Adipocyte (in vitro differentiated cells): ENCODE measurements at regions not wholly inside any gene's neighbourhood (a gene's known extent, or its start where the extent isn't known, plus 50 kb on each side); places are given as distances from the start of the nearest gene placed in this dataset.

Experiments used
- DNase-seq: peaks from one replicate; pipeline ENCODE4 v3.0.0-alpha.2; 2015; ENCODE audit warnings: low read depth
- H3K27me3 ChIP-seq: replicated peaks from 2 replicates; pipeline ENCODE4 v1.7.0; 2013; ENCODE audit warnings: mild to moderate bottlenecking, low read length, moderate library complexity; ENCODE audit not compliant: control insufficient read depth, insufficient read depth
- H3K36me3 ChIP-seq: 2 replicates; pipeline ENCODE4 v1.7.0; 2013; ENCODE audit warnings: low read length, mild to moderate bottlenecking, moderate library complexity; ENCODE audit not compliant: control insufficient read depth, insufficient read depth, severe bottlenecking
- H3K4me1 ChIP-seq: 2 replicates; pipeline ENCODE4 v1.7.0; 2013; ENCODE audit warnings: mild to moderate bottlenecking, low read length, moderate library complexity; ENCODE audit not compliant: control insufficient read depth, insufficient read depth
- H3K4me3 ChIP-seq: 2 replicates; pipeline ENCODE4 v1.7.0; 2013; ENCODE audit warnings: mild to moderate bottlenecking, low read length, moderate library complexity
- H3K9ac ChIP-seq: 2 replicates; pipeline ENCODE4 v1.7.0; 2013; ENCODE audit warnings: mild to moderate bottlenecking, low read length, moderate library complexity
- H3K9me3 ChIP-seq: 2 replicates; pipeline ENCODE4 v1.7.0; 2013; ENCODE audit warnings: mild to moderate bottlenecking, low read length, moderate library complexity; ENCODE audit not compliant: control insufficient read depth

DNA sequence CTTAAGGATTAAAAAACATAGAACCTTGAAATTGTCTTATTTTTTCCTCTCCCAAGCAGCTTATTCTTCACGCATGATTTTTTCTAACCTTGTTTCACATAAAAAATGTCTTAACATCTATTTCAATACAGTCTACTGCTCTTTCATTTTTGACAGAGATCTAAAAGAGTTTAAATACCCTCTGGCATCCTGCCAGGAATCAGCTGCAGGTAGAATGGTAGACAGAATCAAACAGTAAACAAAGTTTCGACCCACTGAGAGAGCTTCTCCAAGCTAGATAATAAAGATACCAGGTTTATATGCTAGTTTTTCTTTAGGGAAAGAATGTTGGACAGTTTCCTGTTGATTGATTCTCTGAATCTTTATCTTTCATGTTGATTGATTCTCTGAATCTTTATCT lies 555.8 kb upstream of the CDH9 start:
- no peaks in the 10 kb centered on the region for H3K4me1 ChIP-seq

DNA sequence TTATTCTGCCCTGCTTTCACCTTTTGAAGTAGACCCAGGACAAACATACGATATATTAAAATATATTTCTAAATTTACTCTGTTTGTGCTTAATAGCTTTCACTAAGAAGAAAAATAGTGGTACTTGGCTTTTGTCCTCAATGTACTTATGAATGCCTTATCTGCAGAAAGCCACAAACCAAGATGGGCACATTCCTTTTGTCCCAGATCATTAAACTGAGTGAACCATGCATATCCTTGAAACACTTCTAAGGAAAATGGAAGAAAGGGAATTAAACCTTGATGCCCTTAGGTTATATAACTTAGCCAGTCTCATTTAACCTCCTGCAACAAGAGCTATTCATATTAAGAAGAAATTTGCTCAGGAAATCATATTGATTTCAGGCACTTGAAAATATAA lies 553.8 kb upstream of the CDH9 start:
- Histone ChIP-seq H3K4me1 (no peaks in the 10 kb centered on the region), H3K36me3 (no peaks in the 10 kb centered on the region), H3K9ac (no peak overlapping the region), H3K27me3 (no peaks in the 10 kb centered on the region), H3K9me3 (peaks cover 7% of the 10 kb centered on the region), H3K4me3 (no peak overlapping the region)
- no peak for DNase-seq

More for the DNA sequence above, 555.8 kb upstream of the CDH9 start:
- DNase-seq = no peak
- H3K36me3 ChIP-seq = no peaks in the 10 kb centered on the region
- H3K9me3 ChIP-seq = peaks cover 4% of the 10 kb centered on the region
- no peak overlapping the region for H3K4me3 ChIP-seq
- H3K9ac ChIP-seq = no peak overlapping the region
- no peaks in the 10 kb centered on the region for H3K27me3 ChIP-seq

DNA sequence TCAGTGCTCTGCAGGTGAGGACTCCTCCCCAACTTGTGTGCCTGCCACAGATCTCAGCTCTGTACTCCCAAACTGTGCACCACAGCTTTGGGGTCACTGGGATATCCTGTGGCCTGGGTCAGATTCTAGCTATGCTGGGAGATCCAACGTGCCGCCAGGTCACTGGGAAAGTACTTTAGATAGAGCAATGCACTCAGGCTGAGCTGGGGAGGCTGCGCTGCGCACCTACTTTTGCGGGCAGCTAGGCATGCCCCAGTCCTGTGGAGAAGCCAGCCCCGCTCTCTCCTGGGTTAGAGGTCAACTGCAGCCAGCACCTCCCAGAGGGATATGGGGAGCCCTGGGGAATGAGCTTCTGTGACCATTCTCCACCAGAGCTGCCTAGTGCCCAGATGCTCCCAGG lies 552.1 kb upstream of the CDH9 start:
- no peaks in the 10 kb centered on the region for H3K27me3 ChIP-seq
- H3K9me3 ChIP-seq = peaks cover 3% of the 10 kb centered on the region
- H3K9ac ChIP-seq = no peak overlapping the region
- no peak overlapping the region for H3K4me3 ChIP-seq
- no peaks in the 10 kb centered on the region for H3K4me1 ChIP-seq
- DNase-seq = no peak
- H3K36me3 ChIP-seq = no peaks in the 10 kb centered on the region

DNA sequence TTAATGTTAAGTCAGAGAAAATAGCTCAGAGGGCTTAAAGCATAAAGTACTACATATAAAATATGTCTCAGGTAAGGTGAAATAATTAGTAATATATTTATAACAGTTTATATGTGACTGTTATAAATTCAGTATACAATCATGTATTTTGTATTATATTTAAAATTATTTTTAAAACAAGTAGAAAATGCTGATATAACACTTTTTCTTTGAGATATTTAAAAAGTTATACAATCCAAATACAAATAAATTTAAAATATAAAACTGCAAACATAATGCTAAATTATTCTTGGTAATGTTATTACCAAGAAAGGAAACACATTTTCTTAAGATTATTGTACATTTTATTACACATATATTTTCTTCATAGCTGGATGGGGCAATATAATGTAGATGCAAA lies 539.9 kb upstream of the CDH9 start:
- Histone ChIP-seq H3K9me3 (no peaks in the 10 kb centered on the region), H3K4me3 (no peak overlapping the region), H3K27me3 (no peaks in the 10 kb centered on the region), H3K36me3 (no peaks in the 10 kb centered on the region), H3K9ac (no peak overlapping the region), H3K4me1 (no peaks in the 10 kb centered on the region)
- no peak for DNase-seq

DNA sequence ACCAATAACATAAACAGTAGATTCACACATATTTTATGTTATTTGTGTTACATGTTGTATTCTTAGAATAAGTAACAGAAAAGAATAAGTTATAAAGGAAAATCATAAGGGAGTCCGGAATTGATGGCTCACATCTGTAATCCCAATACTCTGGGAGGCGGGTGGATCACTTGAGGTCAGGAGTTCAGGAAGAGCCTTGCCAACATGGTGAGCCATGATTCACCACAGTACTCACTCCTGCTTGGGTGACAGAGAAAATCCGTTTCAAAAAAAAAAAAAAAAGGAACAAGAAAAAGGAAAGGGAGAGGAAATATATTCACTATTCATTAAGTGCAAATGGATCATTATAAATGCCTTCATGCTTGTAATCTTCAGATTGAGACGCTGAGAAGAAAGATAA lies 533.3 kb upstream of the CDH9 start:
- H3K9ac ChIP-seq = no peak overlapping the region
- DNase-seq = no peak
- H3K4me3 ChIP-seq = no peak overlapping the region
- no peaks in the 10 kb centered on the region for H3K36me3 ChIP-seq
- no peaks in the 10 kb centered on the region for H3K4me1 ChIP-seq
- H3K27me3 ChIP-seq = no peaks in the 10 kb centered on the region
- no peaks in the 10 kb centered on the region for H3K9me3 ChIP-seq

DNA sequence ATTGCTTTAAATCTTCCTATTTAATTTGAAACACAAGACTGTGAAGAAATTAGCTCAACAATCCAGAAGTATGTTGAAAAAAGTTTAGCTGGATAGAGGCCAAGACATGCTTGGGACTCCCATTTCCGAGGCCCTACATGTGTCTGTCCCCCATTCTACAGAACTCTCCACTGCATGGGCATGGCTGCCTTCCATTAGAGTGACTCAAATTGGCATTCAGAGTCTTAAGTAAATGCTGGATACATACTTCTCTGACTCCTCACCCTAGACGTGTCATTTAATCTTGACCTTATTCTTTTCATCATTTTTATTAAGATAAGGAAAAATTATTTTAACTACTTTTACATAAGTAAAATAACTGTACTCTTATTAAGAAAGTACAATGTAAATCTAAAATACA lies 530.4 kb upstream of the CDH9 start:
- Histone ChIP-seq H3K36me3 (no peaks in the 10 kb centered on the region), H3K4me1 (no peaks in the 10 kb centered on the region), H3K27me3 (no peaks in the 10 kb centered on the region), H3K9me3 (no peaks in the 10 kb centered on the region), H3K4me3 (no peak overlapping the region), H3K9ac (no peak overlapping the region)
- no peak for DNase-seq

DNA sequence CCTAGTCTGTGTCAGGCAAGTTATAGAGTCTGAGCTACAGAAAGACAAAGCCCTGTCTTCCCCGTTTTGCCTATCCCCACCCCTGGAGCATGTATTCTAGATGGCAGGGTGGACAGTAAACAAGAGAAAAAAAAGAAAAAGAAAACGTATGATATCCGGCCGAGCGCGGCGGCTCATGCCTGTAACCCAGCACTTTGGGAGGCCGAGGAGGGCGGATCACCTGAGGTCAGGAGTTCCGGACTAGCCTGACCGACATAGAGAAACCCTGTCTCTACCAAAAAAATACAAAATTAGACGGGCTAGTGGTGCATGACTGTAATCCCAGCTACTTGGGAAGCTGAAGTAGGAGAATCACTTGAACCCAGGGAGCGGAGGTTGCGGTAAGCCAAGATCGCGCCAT lies 523.0 kb upstream of the CDH9 start:
- no peaks in the 10 kb centered on the region for H3K9me3 ChIP-seq
- no peaks in the 10 kb centered on the region for H3K27me3 ChIP-seq
- no peak overlapping the region for H3K4me3 ChIP-seq
- H3K36me3 ChIP-seq = no peaks in the 10 kb centered on the region
- no peaks in the 10 kb centered on the region for H3K4me1 ChIP-seq
- DNase-seq = no peak
- no peak overlapping the region for H3K9ac ChIP-seq

DNA sequence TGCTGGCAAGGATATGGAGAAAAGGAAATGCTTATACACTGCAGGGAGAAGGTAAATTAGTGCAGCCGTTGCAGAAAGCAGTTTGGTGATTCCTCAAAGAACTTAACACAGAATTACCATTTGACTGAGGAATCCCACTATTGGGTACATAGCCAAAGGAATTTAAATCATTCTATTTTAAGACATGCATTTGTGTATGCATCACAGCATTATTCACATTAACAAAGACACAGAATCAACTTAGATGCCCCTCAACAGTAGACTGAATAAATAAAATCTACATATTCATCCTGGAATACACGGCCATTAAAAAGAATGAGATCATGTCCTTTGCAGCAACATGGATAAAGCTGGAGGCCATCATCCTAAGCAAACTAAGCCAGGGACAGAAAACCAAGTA lies 510.1 kb upstream of the CDH9 start:
- DNase-seq = no peak
- H3K4me3 ChIP-seq = no peak overlapping the region
- H3K9me3 ChIP-seq = no peaks in the 10 kb centered on the region
- no peaks in the 10 kb centered on the region for H3K27me3 ChIP-seq
- H3K36me3 ChIP-seq = no peaks in the 10 kb centered on the region
- H3K9ac ChIP-seq = no peak overlapping the region
- H3K4me1 ChIP-seq = no peaks in the 10 kb centered on the region

DNA sequence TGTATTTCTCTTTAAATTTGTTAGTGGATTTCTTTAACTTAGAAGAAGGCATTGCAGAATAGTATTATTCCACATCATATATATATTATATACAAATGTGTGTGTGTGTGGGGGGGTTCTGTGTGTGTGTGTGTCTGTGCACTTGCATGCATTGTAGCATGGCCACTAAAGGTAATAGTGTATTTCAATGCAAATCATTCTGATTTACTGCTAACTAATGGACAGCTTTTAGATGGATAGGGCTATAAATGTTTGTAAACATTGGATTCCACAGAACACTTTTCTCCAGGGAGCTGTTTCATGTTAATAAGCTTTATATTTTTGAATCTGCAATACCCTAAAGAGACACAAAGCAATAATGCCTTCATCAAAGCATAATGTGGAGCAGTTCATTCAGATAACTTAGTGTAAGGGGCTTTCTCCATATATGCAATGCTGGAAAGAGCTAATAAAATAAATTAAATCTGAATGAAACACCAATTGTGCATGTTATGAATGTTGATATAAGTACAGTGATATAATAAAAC lies 496.7 kb upstream of the CDH9 start:
- H3K36me3 ChIP-seq = no peaks in the 10 kb centered on the region
- DNase-seq = no peak
- no peak overlapping the region for H3K9ac ChIP-seq
- no peak overlapping the region for H3K4me3 ChIP-seq
- peaks cover 2% of the 10 kb centered on the region for H3K9me3 ChIP-seq
- no peaks in the 10 kb centered on the region for H3K27me3 ChIP-seq
- H3K4me1 ChIP-seq = no peaks in the 10 kb centered on the region

DNA sequence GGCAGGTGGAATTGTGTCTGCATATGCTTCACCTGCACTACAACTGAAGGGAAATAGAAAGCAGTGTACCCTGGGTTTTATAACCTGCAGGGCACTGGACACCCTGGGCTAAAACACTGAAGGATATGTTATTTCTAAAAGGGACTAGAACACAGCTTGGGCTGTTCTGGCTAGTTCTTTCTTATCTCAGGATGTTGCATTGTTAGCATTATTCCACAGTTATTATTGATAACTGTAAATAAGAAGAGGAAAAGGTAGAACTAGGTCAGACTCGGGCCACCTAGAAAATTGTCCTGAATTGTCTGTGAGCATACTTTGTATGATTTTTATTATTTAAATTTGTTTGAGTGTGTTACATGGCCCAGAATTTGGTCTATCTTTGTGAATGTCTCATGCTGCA lies 493.9 kb upstream of the CDH9 start:
- H3K4me1 ChIP-seq = no peaks in the 10 kb centered on the region
- peaks cover 2% of the 10 kb centered on the region for H3K9me3 ChIP-seq
- H3K27me3 ChIP-seq = no peaks in the 10 kb centered on the region
- no peak overlapping the region for H3K9ac ChIP-seq
- DNase-seq = no peak
- no peaks in the 10 kb centered on the region for H3K36me3 ChIP-seq
- no peak overlapping the region for H3K4me3 ChIP-seq

DNA sequence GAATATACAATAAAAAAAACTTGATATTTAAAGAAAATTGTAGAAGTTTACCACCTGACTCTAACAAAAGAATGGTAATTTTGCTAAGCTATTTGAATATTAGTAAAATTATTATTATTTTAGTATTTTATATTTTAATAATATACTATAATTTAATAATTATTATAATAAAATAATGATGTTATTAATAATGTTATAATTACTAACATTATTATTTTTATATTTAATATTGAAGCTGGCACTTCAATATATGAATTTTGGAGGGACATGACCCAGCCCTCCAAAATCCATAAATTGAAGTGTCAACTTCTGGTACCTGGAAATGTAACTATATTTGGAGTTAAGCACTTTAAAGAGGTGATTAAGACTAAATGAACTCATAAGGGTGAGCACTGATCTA lies 486.1 kb upstream of the CDH9 start:
- H3K9ac ChIP-seq = no peak overlapping the region
- DNase-seq = no peak
- H3K36me3 ChIP-seq = no peaks in the 10 kb centered on the region
- H3K9me3 ChIP-seq = no peaks in the 10 kb centered on the region
- H3K4me1 ChIP-seq = no peaks in the 10 kb centered on the region
- no peaks in the 10 kb centered on the region for H3K27me3 ChIP-seq
- H3K4me3 ChIP-seq = no peak overlapping the region

DNA sequence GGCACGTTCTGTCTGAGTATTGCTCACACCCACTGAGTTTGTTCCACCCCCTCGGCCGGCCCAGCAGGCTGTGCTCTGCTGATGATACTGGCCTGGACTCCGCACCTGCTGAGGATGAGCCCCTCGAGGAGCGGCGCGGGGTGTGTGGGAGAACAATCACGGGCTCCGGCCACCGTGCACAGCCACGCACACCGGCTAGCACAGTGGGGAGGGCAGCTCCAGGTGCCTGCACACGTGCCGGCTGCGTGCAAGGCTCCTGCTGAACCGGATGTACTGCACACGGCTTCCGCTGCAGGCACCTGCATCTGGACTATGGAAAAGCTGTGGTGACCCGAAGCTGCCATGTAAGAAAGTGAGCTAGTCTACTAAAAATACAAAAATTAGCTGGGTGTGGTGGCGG lies 485.2 kb upstream of the CDH9 start:
- H3K4me1 ChIP-seq = no peaks in the 10 kb centered on the region
- no peak overlapping the region for H3K9ac ChIP-seq
- H3K9me3 ChIP-seq = peaks cover under 1% of the 10 kb centered on the region
- H3K4me3 ChIP-seq = no peak overlapping the region
- H3K27me3 ChIP-seq = no peaks in the 10 kb centered on the region
- DNase-seq = no peak
- no peaks in the 10 kb centered on the region for H3K36me3 ChIP-seq
